ENCODE measurements at regions not wholly inside any gene's neighbourhood (a gene's known extent, or its start where the extent isn't known, plus 50 kb on each side); places are given as distances from the start of the nearest gene placed in this dataset.
"Not testable (repeated sequence)": the region's sequence is repeated elsewhere in the genome, so short reads cannot be mapped to it uniquely, and the experiment has no call there.

DNA sequence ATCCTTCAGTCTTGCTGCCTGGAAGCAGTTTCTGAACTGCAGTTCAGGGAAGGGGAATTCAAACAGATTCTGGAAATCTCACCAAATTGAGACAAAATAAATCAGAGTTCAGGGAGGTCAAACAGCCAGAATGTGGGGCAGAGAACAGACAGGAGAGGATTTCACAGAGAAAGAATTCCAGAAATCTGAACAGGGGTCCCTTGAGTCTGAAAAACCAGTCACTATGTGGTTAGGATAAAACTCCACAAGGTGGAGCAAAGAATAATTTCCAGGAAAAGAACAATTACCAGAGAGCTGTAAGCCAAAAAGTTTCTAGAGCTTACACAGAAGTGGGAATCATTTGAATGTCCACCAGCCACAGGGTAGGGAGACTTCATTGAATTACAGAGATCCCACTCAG lies 84.7 kb downstream of the URB2 start:
- DNase-seq: no peak

DNA sequence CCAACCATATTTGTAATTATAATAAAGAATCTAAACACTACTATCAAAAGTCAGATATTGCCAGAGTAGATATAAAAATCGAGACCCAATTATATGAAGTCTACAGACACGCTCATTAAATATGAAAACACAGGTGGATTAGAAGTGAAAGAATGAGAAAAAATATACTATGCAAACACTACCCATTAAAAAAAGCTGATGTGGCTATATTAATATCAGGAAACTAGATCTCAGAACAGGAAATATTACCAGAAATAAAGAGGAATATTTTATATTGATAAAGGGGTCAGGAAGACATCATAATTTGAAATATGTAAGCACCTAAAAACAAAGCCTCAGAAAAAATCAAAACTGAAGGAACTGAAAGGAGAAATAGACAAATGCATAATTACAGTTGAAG lies 88.3 kb downstream of the URB2 start:
- no peak for DNase-seq

DNA sequence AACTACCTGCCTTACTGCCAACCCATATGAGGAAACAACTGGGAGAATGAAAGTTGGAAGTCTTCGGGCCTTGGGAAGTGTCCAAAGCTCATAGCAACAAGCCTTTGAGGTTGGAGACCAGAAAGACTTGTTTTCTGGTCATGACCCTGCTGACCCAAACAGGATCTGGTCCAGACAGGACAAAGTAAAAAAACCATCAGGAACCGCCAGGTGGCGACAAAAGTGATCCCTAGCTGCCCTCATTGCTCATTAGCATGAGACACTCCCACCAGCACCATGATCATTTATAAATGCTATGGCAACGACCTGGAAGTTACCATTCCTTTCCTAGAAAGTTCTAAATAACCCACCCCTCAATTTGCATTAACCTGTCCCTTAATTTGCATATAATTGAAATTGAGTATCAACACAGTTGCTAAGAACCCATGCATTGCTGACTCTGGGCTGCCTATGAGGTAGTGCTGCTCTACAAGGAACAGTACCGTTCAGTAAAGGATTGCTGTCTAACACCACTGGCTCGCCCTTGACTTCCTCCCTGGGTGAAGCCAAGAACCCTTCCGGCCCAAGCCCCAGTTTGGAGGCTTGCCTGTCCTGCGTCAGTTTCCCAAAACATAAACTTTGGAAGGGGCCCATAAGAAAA lies 89.0 kb downstream of the URB2 start:
- peak; percentile 3 for DNase-seq

DNA sequence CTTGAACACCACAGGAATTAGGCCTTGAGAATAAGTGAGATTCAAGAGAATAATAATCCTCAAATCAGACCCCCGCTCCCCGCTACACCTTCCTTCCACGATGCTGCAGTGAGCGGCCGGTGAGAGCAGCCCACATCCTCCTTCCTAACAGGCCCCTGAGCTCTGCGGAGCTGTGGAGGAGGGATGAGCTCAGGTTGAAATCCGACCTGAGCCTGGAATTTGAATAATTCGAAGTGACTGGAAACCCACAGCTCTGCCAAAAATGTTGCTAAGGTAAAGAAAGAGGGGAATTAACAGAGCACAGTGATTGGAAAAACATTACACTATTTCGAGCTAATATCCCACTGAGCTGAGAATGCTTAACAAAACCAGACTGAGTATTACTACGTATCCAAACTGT lies 90.0 kb downstream of the URB2 start:
- no peak for DNase-seq

DNA sequence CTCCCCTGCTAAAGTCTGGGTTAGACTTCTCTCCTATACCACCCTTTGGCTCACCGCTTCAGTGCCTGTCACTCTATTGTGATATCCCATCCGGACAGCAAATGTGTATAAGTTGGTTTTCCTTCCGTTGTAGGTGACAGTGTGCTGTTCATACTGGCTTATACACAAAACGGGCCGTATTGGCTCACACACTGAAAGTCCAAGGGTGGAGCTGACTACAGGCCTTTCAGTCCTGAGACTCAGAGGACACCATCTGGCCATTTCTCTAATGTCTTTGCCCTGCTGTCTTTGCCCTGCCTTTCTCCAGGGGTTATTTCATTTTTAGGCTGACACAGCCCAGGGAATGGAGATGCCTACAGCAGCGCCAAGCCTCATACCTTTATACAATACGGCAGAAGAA lies 90.7 kb downstream of the URB2 start:
- DNase-seq: no peak

DNA sequence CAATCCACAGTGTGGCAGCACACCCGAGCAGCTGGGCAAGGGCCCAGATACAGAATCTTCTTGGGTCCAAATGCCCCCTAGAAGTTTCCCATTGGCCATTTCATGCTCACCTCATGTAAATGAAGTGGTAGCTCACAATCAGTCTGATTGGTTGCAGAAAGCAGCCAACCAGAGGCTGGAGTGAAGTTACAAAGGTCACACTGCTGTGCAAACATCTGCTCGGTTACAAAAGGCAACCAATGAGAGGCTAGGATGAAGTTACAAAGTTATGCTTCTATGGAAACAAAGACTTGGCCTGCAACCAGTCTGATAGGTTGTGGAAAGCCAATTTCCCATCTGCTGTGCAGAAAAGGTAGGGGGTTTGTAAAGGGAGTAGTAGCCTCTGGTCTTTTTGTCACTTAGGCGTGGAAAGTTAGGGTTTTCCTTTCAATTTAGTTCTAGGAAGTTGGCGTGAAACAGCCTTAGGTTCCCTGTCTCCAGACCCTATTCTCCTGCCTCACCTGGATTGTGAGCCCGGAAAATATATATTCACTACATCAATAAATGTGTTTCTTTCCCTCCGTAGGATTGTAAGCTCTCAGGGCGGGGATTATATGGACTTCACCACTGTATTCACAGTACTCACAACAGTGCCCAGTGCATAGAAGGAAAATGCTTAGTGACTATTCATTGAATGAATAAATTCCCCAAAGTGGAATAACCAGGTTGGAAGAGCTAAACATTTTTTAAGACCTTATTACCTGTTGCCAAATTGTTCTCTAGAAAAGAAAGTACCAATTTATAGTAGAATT lies 91.9 kb downstream of the URB2 start:
- DNase-seq: no peak

DNA sequence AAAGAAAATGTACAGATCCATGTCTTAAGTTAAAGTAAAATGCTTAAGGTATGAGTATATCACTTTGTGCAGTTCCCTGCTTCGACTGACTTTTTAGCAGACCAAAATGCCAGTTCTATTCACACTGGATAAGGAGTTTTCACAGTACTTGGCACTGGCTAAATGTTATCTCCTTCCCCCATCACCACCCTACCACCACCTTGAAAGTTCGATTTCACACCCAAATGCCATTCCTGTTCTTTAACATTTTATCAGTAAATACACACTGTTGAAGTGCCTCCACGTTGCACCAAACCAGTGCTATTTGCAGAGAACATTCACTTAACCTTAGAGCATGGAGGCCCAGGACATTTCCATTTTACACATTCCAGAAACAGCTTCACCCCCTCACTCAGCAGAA lies 100.0 kb downstream of the URB2 start:
- no peak for DNase-seq

DNA sequence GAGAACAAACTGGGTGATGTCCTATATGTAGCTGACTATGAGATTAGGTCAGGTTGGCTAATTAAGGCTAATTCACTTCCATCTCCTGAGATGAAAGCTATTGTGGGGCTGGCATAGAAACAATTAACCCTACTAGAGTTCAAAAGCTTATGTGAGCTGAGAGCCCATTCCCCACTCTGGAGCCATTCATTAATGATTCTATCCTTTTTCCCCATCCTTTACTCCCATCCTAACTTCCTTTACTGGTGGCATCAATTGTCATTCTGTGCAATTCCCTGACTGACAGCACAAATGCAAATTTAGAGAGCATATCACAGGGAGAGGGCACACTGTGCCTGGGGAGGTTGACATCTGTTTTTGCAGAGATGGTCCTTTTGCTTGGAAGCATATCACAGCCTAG lies 103.9 kb downstream of the URB2 start:
- DNase-seq: no peak

DNA sequence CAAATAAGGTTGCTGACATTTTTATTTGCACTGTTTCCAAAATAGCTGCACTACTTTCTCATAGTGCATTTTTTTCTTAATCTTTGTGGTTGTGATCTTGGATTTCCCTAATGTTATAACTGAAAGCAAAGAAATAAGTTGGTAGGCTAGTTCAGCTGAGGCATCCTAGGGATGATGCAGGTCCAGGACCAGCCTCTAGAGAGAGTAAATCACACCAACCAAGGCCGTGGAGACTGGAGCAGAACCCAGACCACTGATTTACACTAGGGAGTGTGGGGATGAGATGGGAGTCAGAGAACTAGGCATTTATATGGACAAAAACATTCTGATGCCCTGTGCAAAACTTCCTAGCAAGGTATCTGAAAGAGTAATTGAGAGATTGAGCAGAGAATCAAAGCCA lies 104.5 kb downstream of the URB2 start:
- no peak for DNase-seq

DNA sequence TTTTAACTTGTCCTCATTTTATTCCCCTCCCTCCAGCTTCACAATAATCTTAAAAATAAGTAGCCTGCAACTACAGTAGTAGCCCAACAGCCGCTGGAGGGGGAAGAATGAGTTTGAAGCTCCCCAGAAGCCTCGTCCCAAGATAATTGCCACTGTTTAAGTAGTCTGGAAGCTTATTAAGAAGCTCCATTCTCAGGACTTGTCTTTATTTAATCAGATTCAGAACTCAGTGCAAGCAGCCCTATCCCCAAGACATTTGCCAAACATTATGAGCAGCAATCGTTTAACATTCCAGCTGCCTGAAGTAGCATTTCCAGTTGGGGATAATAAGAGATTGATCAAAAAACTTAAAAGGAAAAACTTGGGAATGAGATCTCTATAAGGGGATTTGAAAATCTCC lies 106.0 kb downstream of the URB2 start:
- DNase-seq: no peak

DNA sequence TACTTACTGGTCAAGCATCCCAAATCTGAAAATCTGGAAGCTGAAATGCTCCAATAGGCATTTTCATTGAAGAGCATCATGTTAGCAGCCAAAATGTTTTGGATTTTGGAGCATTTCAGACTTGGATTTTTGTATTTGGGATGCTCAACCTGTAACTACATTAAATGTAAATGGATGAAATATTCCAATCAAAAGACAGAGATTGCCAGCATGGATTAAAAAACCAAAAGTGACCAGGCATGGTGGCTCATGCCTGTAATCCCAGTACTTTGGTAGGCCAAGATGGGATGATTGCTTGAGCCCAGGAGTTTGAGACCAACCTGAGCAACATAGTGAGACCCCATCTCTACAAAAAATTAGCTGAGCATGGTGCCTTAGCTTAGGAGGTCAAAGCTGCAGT lies 110.3 kb downstream of the URB2 start:
- no peak for DNase-seq

DNA sequence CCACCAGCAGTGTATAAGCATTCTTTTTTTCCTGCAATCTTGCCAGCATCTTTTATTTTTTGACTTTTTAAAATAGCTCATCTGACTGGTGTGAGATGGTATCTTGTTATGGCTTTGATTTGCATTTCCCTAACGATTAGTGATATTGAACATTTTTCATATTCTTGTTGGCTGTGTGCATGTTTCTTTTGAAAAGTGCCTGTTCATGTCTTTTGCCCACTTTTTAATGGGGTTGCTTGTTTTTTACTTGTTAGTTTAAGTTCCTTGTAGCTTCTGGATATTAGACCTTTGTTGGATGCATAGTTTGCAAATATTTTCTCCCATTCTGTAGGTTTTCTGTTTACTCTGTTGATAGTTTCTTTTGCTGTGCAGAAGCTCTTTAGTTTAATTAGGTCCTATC lies 116.6 kb downstream of the URB2 start:
- not testable (repeated sequence) for DNase-seq

DNA sequence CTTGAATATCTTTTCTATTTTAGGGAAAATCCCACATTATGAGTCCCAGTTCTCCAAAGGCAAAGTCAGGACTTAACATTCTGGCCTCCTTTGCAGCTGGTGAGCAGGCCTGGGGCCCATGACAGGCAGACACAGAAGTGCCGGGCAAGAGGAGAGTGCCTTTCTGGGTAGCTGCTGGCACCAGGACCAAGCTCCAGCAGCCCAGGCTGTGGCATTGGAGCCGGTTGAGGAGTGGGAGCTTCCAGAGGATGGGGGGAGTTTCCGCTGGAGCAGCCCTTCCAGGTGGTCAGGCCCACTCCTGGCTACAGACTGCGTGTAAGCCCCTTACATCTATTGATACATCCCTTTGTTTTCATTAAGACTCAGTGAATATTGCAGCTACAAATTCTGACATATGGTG lies 123.9 kb downstream of the URB2 start:
- DNase-seq: no peak

DNA sequence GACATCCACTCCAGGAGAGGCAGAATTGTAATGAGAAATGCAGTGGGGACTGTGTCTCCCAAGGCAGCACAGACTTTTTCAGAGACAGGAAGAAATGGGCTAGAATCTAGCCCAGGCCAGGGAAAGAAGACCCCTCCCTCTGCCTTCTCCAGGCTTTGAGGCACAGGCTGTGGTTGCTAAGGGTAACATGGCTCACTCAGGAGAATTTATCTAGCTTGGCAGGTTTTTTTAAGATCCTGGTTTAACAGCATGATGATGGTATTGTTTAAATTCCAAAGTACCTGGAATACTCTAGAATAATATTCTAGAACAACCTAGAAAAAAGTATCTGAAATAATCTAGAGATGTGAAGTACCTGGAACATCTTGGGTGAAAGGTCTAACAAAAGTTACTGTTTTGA lies 125.6 kb downstream of the URB2 start:
- no peak for DNase-seq

DNA sequence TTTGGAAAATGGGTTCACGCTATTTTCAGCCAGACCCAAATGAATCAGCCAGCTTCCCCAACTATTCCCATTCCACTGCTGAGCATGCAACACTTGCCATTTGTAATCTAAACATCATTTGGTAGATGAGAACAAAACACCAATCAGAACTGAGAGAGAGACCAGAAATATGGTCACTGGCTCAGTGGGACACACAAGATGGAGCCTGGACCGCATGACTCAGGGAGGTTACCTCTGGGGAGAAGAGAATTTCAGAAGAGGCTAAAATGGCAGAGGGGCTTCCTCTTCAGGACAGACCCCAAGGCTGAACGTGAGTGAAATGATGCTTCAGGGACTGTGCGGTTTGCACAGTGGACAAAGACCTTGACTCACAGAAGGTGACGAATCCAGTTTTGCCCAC lies 126.6 kb downstream of the URB2 start:
- no peak for DNase-seq

DNA sequence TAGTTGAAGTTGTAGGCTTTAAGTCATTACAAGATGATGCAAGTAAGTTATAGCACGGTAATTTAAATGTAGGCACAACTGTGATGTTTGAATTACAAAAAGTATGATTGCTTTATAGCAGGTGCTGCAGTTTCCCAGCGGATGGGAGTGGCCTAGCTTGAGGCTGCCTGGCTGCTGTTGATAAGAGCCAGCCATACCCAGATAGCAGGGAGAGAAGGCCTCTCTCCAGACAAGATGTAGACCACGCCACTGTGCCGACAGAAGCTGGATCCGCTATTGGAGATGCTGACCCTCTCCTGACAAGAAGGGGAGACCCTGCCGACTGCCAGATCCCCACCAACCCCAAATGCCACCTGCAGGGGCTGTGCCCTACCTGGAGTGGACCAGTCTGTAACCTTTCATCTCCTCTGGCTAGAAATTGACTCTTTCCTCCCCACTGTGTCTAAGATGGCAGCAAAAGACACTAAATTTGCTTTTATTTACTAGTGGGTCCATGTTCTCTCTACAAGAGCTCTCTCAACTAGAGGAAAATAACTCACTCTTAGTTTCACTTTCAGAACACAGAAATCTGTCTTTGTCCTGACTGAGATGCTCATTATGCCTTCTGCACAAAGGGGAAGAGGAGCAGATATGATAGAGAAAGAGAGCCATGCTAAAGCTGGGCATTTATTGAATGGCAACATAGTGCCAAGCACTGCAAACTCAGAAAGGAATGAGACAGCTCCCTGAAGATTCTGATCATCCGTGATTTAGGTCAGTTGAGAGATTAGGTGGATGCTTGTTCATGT lies 127.9 kb downstream of the URB2 start:
- no peak for DNase-seq

DNA sequence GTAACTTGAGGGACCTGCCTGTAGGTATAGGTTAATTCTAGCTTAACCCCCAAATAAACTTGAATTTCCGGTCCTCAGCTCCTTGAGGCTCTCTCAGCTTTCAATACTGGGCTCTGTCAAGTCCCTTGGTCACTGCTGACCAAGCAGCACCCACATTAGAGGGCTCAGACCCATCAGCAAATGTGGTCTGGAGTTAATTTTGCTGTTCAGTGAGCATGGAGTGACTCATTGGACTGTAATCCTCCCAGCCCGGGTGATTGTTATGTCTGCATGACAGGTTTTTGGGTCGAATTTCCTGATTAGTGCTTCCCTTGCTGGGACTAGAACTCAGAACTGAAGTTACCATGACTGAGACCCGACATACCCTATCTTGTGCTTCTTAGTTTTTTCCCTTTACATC lies 130.6 kb downstream of the URB2 start:
- DNase-seq: no peak

DNA sequence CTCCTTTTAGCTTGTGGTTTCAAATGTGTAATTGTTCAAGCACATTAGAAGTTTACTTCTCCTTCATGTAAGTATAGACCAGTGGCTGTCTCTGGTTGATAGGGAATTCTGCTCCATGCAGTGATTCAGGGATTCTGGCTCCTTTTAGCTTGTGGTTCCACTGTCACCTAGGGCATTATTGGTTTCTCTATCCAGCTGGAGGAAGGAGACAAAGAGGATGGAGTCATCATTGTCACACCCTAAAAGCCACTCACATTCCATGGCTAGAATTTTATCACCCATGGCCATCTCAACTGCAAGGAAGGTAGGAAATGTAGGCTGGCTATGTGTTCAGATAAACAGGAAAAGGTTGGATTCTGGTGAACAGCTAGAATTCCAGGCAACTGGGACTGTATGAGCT lies 131.2 kb downstream of the URB2 start:
- DNase-seq: no peak

DNA sequence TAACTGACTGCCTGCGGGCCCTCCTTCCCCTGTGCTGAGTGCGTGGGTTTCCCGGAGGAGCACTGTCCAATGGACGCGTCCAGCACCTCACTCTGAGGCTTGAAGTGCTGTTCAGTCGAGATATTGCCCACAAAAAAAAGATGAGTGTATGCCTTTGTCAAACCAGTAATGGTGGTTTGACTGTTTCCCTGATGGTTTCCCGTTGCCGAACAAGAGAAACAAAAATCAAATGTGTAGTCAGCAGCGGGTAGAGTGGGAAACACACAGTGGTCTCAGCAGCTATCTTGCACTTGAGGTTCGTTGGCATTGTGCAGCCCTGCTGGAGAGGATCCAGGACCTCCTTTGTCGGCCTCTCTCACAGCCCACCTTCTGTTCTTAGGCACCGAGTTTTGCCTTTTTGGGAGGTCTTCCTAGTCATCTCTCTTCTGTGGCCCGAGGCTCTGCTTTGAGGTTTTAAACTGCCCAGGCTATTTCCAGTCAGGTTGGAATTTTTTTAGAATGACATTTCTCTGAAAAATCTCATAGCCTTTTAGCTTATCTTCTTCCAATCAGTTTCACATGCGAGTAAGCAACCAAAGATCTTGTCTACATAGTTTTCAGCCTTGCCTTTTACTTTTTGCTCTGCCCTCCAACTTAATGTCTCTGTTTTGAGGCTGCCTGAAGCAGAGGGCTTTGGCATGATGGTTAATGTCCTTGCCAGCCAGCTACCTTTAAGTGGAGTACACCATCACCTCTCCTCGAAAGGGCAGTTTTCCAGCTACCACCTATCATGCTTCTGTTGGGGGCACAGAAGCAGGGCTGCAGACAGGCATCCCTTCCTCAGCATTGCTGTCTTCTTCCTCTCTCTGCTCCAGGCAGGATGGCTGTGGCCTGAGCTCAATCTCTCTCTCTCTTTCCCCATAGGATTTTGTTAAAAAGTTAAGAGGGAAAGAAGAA lies 132.3 kb downstream of the URB2 start:
- DNase-seq: no peak

DNA sequence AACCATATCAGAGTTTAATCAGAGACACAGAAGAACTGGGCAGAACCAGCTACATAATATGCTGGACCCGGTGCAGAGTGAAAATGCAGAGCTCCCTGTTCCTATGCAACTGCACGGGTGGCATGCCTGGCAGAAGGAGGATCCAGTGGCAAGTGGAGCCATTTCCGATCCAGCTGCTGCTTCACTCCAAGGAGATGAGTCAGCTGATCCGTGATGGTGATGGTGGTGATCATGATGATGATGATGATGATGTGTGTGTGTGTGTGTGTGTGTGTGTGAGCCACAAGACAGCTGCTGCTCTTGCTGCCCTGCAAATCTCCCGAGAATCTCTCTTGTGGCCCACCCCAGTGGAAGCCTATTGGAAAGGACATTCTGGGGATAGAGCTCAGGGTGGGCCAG lies 133.0 kb downstream of the URB2 start:
- no peak for DNase-seq

DNA sequence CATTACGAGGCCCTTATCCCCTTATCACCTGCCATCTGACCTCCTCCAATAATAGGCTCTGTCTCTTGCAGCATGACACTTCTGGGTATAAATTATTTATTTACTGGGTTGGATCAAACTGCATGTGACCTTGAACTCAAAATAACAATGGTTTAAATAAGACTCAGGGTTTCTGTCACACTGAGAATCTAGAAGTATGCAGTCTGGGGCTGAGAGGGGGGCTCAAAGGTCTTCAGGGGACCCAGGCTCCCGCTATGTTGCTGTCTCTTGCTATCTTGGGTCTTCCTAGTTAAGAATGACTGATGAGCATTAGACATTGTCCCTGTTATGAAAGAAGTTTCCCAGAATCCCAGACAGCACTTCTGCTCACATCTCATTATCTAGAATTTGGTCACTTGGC lies 133.5 kb downstream of the URB2 start:
- DNase-seq: no peak

DNA sequence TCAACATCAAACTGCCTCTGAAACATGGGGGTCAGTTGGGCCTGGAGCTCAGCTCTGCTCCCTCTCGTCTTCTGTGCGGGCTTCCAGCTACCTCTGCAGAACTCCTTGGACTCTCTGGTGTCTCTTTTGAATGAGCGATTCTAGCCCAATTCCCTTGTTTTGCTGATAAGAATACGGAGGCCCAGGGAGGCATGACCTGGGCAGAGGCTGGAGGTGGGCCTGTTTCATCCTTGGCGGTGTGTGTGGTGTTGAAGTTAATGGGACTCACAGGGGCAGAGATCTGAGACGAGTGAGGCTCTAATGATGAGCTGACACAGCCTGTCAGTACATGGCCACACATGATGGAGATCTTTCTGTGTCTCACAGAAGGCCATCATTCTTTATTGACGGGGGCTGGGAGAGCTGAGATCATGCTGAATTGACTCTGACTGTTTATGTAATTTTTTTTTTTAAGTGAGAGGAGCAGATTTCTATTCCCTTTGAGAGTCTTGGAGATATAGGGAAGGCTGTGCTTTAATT lies 134.5 kb downstream of the URB2 start:
- DNase-seq: no peak

DNA sequence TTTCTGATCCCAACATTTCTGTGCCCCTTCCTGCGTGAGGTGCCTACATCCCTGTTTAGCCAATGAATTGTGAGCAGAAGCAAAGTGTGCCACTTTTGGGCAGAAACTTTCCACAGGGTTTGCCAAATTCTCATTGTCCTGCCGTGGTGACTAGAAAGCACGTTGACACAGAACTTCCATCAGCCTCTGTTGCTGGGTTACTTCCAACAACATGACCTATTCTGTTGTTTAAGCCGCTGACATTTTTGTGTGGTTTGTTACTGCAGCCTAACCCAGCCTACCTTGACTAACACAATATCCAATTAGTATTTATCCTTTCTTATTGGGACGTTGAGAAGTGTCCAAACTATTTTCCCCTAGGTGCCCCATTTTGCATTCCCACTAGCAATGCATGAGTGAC lies 136.8 kb downstream of the URB2 start:
- no peak for DNase-seq

Measured in activated T-cell treated with anti-CD3 and anti-CD28 coated beads for 4 hours (primary cell).